ENCODE measurements at regions not wholly inside any gene's neighbourhood (a gene's known extent, or its start where the extent isn't known, plus 50 kb on each side); places are given as distances from the start of the nearest gene placed in this dataset.

DNA sequence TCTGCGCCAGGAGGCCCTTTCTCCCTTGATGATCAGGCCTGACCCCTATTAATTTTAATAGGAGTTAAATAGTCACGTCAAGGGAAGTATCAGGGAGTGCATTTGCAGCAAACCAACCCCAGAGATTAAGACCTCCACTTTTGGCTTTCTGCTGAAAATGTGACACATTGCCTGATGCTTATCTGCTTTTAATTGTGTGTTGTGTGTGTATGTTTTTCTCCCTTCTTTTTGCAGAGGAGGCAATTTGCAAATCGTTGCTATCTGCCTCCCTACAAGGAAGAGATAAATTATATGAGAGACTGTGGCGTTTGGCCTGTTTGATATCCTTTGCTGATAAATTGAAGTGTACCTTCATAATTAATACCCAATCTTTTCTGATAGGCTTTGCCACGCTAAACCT lies 822.9 kb downstream of the VRK1 start:
- no peaks in the 10 kb centered on the region for H3K27me3 ChIP-seq (ENCODE audit: control insufficient read depth in 3 of 3, insufficient read depth in 3 of 3, low read depth in 1 of 3, low read length in 3 of 3)
- no peak overlapping the region for H2BK12ac ChIP-seq (ENCODE audit: low read length)
- DNase-seq (ENCODE audit: low spot score) = no peak
- no peak overlapping the region for H3K9ac ChIP-seq (ENCODE audit: low read depth, low read length, poor library complexity)
- H2AK5ac ChIP-seq (ENCODE audit: low read depth, low read length) = no peak overlapping the region
- WGBS, 2 donors (ENCODE audit: extremely low coverage in 2 of 2, insufficient read length in 2 of 2, insufficient replicate concordance in 1 of 2) = no CpG with 5 or more reads among the region's 5 CpGs
- H4K91ac ChIP-seq (ENCODE audit: low read depth, low read length, poor library complexity) = no peak overlapping the region
- no peak overlapping the region for H3K18ac ChIP-seq (ENCODE audit: low read length)
- no peak overlapping the region for H4K8ac ChIP-seq (ENCODE audit: low read depth, low read length)
- H2BK5ac ChIP-seq (ENCODE audit: low read length) = no peak overlapping the region
- no peak overlapping the region for H3K4me3 ChIP-seq (ENCODE audit: low read length in 2 of 2)
- H2BK15ac ChIP-seq (ENCODE audit: low read length) = no peak overlapping the region
- no peaks in the 10 kb centered on the region for H3K79me1 ChIP-seq (ENCODE audit: low read depth, low read length)
- no peak overlapping the region for H3K14ac ChIP-seq (ENCODE audit: low read length)
- H3K23ac ChIP-seq (ENCODE audit: low read depth, low read length, poor library complexity) = no peak overlapping the region
- H3K4me2 ChIP-seq (ENCODE audit: insufficient read depth, low read length, poor library complexity, severe bottlenecking) = no peak overlapping the region
- no peak overlapping the region for H3K27ac ChIP-seq (replicated peaks; ENCODE audit: low read length)
- no peak overlapping the region for H2AFZ ChIP-seq (ENCODE audit: low read length)
- H3K36me3 ChIP-seq (replicated peaks in 1 of 2; ENCODE audit: control insufficient read depth in 2 of 2, insufficient read depth in 2 of 2, low read length in 2 of 2) = no peaks in the 10 kb centered on the region
- no peak overlapping the region for H2BK120ac ChIP-seq (ENCODE audit: low read depth, low read length)
- H3K4ac ChIP-seq (ENCODE audit: low read length) = no peak overlapping the region
- H3K9me3 ChIP-seq (replicated peaks in 1 of 2; ENCODE audit: control insufficient read depth in 2 of 2, insufficient read depth in 1 of 2, low read depth in 1 of 2, low read length in 2 of 2) = peaks cover 0 to 1% of the 10 kb centered on the region in 2 donors
- no peaks in the 10 kb centered on the region for H3K4me1 ChIP-seq (ENCODE audit: control insufficient read depth in 2 of 2, insufficient read depth in 1 of 2, low read depth in 1 of 2, low read length in 2 of 2)

DNA sequence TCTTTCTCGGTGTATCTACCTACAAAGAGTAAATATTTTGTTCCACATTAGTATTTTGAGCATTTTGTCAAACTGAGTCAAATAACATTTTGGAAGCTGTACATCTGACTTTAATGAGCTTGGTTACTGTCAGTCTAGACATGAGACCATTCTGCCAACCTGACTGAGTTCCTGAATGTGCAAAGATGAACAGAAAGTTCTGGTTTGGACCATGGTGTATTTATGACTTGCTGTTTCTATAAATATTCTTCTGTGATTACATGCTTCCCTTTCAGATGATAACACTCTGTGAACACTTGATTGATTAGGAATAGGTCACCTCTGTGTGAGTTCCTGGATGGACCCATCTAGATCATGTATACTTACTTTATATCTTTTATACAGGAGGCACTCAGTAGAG lies 827.8 kb downstream of the VRK1 start:
- no peak overlapping the region for H2AK5ac ChIP-seq (ENCODE audit: low read depth, low read length)
- no peak overlapping the region for H2BK5ac ChIP-seq (ENCODE audit: low read length)
- H3K79me1 ChIP-seq (ENCODE audit: low read depth, low read length) = no peaks in the 10 kb centered on the region
- H3K27ac ChIP-seq (replicated peaks; ENCODE audit: low read length) = no peak overlapping the region
- H2BK12ac ChIP-seq (ENCODE audit: low read length) = no peak overlapping the region
- H3K23ac ChIP-seq (ENCODE audit: low read depth, low read length, poor library complexity) = no peak overlapping the region
- H3K4me2 ChIP-seq (ENCODE audit: insufficient read depth, low read length, poor library complexity, severe bottlenecking) = no peak overlapping the region
- no CpG with 5 or more reads among the region's 1 CpG for WGBS, 2 donors (ENCODE audit: extremely low coverage in 2 of 2, insufficient read length in 2 of 2, insufficient replicate concordance in 1 of 2)
- no peak overlapping the region for H4K91ac ChIP-seq (ENCODE audit: low read depth, low read length, poor library complexity)
- no peak overlapping the region for H3K4ac ChIP-seq (ENCODE audit: low read length)
- no peak for DNase-seq (ENCODE audit: low spot score)
- no peak overlapping the region for H3K9ac ChIP-seq (ENCODE audit: low read depth, low read length, poor library complexity)
- no peaks in the 10 kb centered on the region for H3K36me3 ChIP-seq (replicated peaks in 1 of 2; ENCODE audit: control insufficient read depth in 2 of 2, insufficient read depth in 2 of 2, low read length in 2 of 2)
- H2BK120ac ChIP-seq (ENCODE audit: low read depth, low read length) = no peak overlapping the region
- H4K8ac ChIP-seq (ENCODE audit: low read depth, low read length) = no peak overlapping the region
- no peak overlapping the region for H2AFZ ChIP-seq (ENCODE audit: low read length)
- no peak overlapping the region for H2BK15ac ChIP-seq (ENCODE audit: low read length)
- no peaks in the 10 kb centered on the region for H3K9me3 ChIP-seq (replicated peaks in 1 of 2; ENCODE audit: control insufficient read depth in 2 of 2, insufficient read depth in 1 of 2, low read depth in 1 of 2, low read length in 2 of 2)
- no peak overlapping the region for H3K14ac ChIP-seq (ENCODE audit: low read length)
- H3K4me3 ChIP-seq (ENCODE audit: low read length in 2 of 2) = no peak overlapping the region
- no peaks in the 10 kb centered on the region for H3K4me1 ChIP-seq (ENCODE audit: control insufficient read depth in 2 of 2, insufficient read depth in 1 of 2, low read depth in 1 of 2, low read length in 2 of 2)
- no peak overlapping the region for H3K18ac ChIP-seq (ENCODE audit: low read length)
- H3K27me3 ChIP-seq (ENCODE audit: control insufficient read depth in 3 of 3, insufficient read depth in 3 of 3, low read depth in 1 of 3, low read length in 3 of 3) = no peaks in the 10 kb centered on the region

DNA sequence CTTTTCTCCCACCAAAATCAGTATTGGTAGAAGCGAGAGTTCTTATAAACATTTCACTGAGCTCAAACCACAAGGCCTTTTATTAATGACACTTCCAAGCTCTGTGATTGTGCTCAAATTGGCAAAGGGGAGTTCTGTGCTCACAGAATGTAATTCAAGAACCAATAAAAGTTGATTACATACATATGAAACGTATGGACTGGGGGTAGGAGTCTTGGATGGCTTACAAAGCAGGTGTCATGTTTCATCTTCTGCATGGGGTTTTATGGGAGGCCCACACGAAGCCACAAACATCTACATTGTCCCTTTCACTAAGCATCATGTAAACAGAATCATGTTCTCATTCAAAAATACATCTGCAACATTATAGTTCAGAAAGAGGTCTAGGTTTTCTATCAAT lies 828.3 kb downstream of the VRK1 start:
- Histone ChIP-seq H2BK120ac (ENCODE audit: low read depth, low read length) (no peak overlapping the region), H2BK15ac (ENCODE audit: low read length) (no peak overlapping the region), H2BK12ac (ENCODE audit: low read length) (no peak overlapping the region), H3K23ac (ENCODE audit: low read depth, low read length, poor library complexity) (no peak overlapping the region), H3K79me1 (ENCODE audit: low read depth, low read length) (no peaks in the 10 kb centered on the region), H3K4me3 (ENCODE audit: low read length in 2 of 2) (no peak overlapping the region), H3K4me1 (ENCODE audit: control insufficient read depth in 2 of 2, insufficient read depth in 1 of 2, low read depth in 1 of 2, low read length in 2 of 2) (peaks cover 0 to 1% of the 10 kb centered on the region in 2 donors), H4K91ac (ENCODE audit: low read depth, low read length, poor library complexity) (no peak overlapping the region), H3K18ac (ENCODE audit: low read length) (no peak overlapping the region), H3K14ac (ENCODE audit: low read length) (no peak overlapping the region), H3K4me2 (ENCODE audit: insufficient read depth, low read length, poor library complexity, severe bottlenecking) (no peak overlapping the region), H2BK5ac (ENCODE audit: low read length) (no peak overlapping the region), H3K4ac (ENCODE audit: low read length) (no peak overlapping the region), H2AFZ (ENCODE audit: low read length) (no peak overlapping the region), H3K27me3 (ENCODE audit: control insufficient read depth in 3 of 3, insufficient read depth in 3 of 3, low read depth in 1 of 3, low read length in 3 of 3) (no peaks in the 10 kb centered on the region), H3K9ac (ENCODE audit: low read depth, low read length, poor library complexity) (no peak overlapping the region), H3K36me3 (replicated peaks in 1 of 2; ENCODE audit: control insufficient read depth in 2 of 2, insufficient read depth in 2 of 2, low read length in 2 of 2) (no peaks in the 10 kb centered on the region), H2AK5ac (ENCODE audit: low read depth, low read length) (no peak overlapping the region), H4K8ac (ENCODE audit: low read depth, low read length) (no peak overlapping the region), H3K9me3 (replicated peaks in 1 of 2; ENCODE audit: control insufficient read depth in 2 of 2, insufficient read depth in 1 of 2, low read depth in 1 of 2, low read length in 2 of 2) (no peaks in the 10 kb centered on the region), H3K27ac (replicated peaks; ENCODE audit: low read length) (no peak overlapping the region)
- no CpG with 5 or more reads among the region's 3 CpGs for WGBS, 2 donors (ENCODE audit: extremely low coverage in 2 of 2, insufficient read length in 2 of 2, insufficient replicate concordance in 1 of 2)
- DNase-seq (ENCODE audit: low spot score) = no peak

DNA sequence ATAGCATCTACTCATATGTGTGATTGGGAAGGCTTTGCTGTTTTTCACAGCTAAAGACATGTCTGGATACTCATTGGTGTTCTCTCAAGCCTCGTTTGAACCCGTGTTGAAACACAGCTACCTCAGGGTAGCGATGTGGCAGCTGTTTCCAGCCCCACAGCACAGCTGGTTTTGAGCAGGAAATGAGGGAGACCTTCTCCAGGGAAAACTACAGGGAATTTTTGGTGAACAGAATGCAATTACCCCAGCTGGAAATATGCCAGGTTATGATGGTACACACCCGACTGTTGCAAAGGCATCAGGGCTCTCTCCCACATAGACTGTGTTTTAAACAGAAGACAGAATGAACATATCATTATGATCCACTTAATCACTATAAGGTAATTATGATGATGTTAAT lies 828.9 kb downstream of the VRK1 start:
- no peak overlapping the region for H4K91ac ChIP-seq (ENCODE audit: low read depth, low read length, poor library complexity)
- no peaks in the 10 kb centered on the region for H3K27me3 ChIP-seq (ENCODE audit: control insufficient read depth in 3 of 3, insufficient read depth in 3 of 3, low read depth in 1 of 3, low read length in 3 of 3)
- H3K4me3 ChIP-seq (ENCODE audit: low read length in 2 of 2) = no peak overlapping the region
- H3K4ac ChIP-seq (ENCODE audit: low read length) = no peak overlapping the region
- no peak overlapping the region for H2AFZ ChIP-seq (ENCODE audit: low read length)
- H3K79me1 ChIP-seq (ENCODE audit: low read depth, low read length) = no peaks in the 10 kb centered on the region
- no peak overlapping the region for H3K27ac ChIP-seq (replicated peaks; ENCODE audit: low read length)
- no peak overlapping the region for H3K14ac ChIP-seq (ENCODE audit: low read length)
- no peak overlapping the region for H3K4me2 ChIP-seq (ENCODE audit: insufficient read depth, low read length, poor library complexity, severe bottlenecking)
- no peak overlapping the region for H3K18ac ChIP-seq (ENCODE audit: low read length)
- H3K36me3 ChIP-seq (replicated peaks in 1 of 2; ENCODE audit: control insufficient read depth in 2 of 2, insufficient read depth in 2 of 2, low read length in 2 of 2) = no peaks in the 10 kb centered on the region
- H3K23ac ChIP-seq (ENCODE audit: low read depth, low read length, poor library complexity) = no peak overlapping the region
- H3K9me3 ChIP-seq (replicated peaks in 1 of 2; ENCODE audit: control insufficient read depth in 2 of 2, insufficient read depth in 1 of 2, low read depth in 1 of 2, low read length in 2 of 2) = no peaks in the 10 kb centered on the region
- no peak overlapping the region for H2BK15ac ChIP-seq (ENCODE audit: low read length)
- H3K9ac ChIP-seq (ENCODE audit: low read depth, low read length, poor library complexity) = no peak overlapping the region
- WGBS, 2 donors (ENCODE audit: extremely low coverage in 2 of 2, insufficient read length in 2 of 2, insufficient replicate concordance in 1 of 2) = no CpG with 5 or more reads among the region's 4 CpGs
- no peak overlapping the region for H2AK5ac ChIP-seq (ENCODE audit: low read depth, low read length)
- H2BK120ac ChIP-seq (ENCODE audit: low read depth, low read length) = no peak overlapping the region
- H4K8ac ChIP-seq (ENCODE audit: low read depth, low read length) = no peak overlapping the region
- no peak for DNase-seq (ENCODE audit: low spot score)
- no peak overlapping the region for H2BK5ac ChIP-seq (ENCODE audit: low read length)
- no peak overlapping the region for H2BK12ac ChIP-seq (ENCODE audit: low read length)
- peaks cover 0 to 2% of the 10 kb centered on the region in 2 donors for H3K4me1 ChIP-seq (ENCODE audit: control insufficient read depth in 2 of 2, insufficient read depth in 1 of 2, low read depth in 1 of 2, low read length in 2 of 2)
